HL-60 (cell line): ENCODE measurements at regions not wholly inside any gene's neighbourhood (a gene's known extent, or its start where the extent isn't known, plus 50 kb on each side); places are given as distances from the start of the nearest gene placed in this dataset.

Experiments
- CTCF ChIP-seq: IDR thresholded peaks from one replicate; pipeline ENCODE4 v1.5.1; 2011; ENCODE audit warnings: low read length, control low read depth, inconsistent platforms; ENCODE audit not compliant: insufficient read depth
- POLR2AphosphoS5 ChIP-seq: IDR thresholded peaks from 2 replicates; pipeline ENCODE4 v1.6.1; 2012; ENCODE audit warnings: low read depth
- SPI1 ChIP-seq: IDR thresholded peaks from 2 replicates; pipeline ENCODE4 v1.6.1; 2012; ENCODE audit warnings: low read depth, mild to moderate bottlenecking, borderline replicate concordance
- TF ChIP-seq, protein P1 (sequence below): IDR thresholded peaks from 2 replicates; pipeline ENCODE4 v1.6.1; 2012; ENCODE audit warnings: low read depth; ENCODE audit not compliant: insufficient replicate concordance

DNA sequence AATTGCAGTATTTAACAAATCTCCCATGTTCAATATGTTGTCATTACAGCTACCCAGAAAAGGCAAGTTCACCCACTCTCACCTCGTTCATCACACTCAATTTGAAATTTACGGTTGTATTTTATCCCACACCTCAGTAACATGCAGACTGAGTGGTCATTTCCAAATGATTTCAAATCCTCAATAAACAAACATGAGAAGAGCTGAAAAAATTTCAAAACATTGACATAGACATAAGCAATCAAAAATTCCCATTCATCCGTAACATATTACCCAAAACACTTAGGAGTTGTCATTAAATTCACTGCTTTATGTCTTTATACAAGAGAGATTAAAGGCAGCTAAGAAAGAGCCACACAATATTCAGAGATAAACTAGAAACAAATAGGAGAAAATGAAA, 61.7 kb upstream of the NEBL start:
- TF ChIP-seq CTCF (no peak), SPI1 (no peak), POLR2AphosphoS5 (no peak)
- TF ChIP-seq, protein P1, sequence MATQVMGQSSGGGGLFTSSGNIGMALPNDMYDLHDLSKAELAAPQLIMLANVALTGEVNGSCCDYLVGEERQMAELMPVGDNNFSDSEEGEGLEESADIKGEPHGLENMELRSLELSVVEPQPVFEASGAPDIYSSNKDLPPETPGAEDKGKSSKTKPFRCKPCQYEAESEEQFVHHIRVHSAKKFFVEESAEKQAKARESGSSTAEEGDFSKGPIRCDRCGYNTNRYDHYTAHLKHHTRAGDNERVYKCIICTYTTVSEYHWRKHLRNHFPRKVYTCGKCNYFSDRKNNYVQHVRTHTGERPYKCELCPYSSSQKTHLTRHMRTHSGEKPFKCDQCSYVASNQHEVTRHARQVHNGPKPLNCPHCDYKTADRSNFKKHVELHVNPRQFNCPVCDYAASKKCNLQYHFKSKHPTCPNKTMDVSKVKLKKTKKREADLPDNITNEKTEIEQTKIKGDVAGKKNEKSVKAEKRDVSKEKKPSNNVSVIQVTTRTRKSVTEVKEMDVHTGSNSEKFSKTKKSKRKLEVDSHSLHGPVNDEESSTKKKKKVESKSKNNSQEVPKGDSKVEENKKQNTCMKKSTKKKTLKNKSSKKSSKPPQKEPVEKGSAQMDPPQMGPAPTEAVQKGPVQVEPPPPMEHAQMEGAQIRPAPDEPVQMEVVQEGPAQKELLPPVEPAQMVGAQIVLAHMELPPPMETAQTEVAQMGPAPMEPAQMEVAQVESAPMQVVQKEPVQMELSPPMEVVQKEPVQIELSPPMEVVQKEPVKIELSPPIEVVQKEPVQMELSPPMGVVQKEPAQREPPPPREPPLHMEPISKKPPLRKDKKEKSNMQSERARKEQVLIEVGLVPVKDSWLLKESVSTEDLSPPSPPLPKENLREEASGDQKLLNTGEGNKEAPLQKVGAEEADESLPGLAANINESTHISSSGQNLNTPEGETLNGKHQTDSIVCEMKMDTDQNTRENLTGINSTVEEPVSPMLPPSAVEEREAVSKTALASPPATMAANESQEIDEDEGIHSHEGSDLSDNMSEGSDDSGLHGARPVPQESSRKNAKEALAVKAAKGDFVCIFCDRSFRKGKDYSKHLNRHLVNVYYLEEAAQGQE = no peak
